Hepatocyte (in vitro differentiated cells): ENCODE measurements at regions not wholly inside any gene's neighbourhood (a gene's known extent, or its start where the extent isn't known, plus 50 kb on each side); places are given as distances from the start of the nearest gene placed in this dataset.
A peak's percentile ranks its signal among the peaks of the same experiment; 100 is the strongest.

Experiments used
- DNase-seq: peaks from one replicate; pipeline ENCODE4 v3.0.0-alpha.2; 2016; ENCODE audit warnings: low spot score
- H2AFZ ChIP-seq: fragments of 200-600 bp; sonication (generic); 2 replicates; pipeline ENCODE4 v1.6.0; 2016; ENCODE audit warnings: antibody characterized with exemption, mild to moderate bottlenecking
- H3K27ac ChIP-seq: fragments of 200-600 bp; sonication (generic); 2 replicates; pipeline ENCODE4 v1.5.1; 2016; ENCODE audit warnings: mild to moderate bottlenecking
- H3K27me3 ChIP-seq: fragments of 200-600 bp; sonication (generic); 2 replicates; pipeline ENCODE4 v1.6.1; 2016
- H3K36me3 ChIP-seq: fragments of 200-600 bp; sonication (generic); replicated peaks from 2 replicates; pipeline ENCODE4 v1.5.1; 2016; ENCODE audit warnings: low read depth; ENCODE audit not compliant: insufficient read depth
- H3K4me1 ChIP-seq: fragments of 200-600 bp; sonication (generic); 2 replicates; pipeline ENCODE4 v1.5.1; 2016; ENCODE audit warnings: mild to moderate bottlenecking, moderate library complexity; ENCODE audit not compliant: insufficient read depth
- H3K4me2 ChIP-seq: fragments of 200-600 bp; sonication (generic); 2 replicates; pipeline ENCODE4 v1.6.0; 2016
- H3K4me3 ChIP-seq: fragments of 200-600 bp; sonication (generic); 2 replicates; pipeline ENCODE4 v1.5.1; 2016; ENCODE audit warnings: mild to moderate bottlenecking
- H3K79me2 ChIP-seq: fragments of 200-600 bp; sonication (generic); 2 replicates; pipeline ENCODE4 v1.6.0; 2017; ENCODE audit warnings: mild to moderate bottlenecking
- H3K9me2 ChIP-seq: fragments of 200-600 bp; sonication (generic); replicated peaks from 2 replicates; pipeline ENCODE4 v1.6.0; 2017; ENCODE audit warnings: mild to moderate bottlenecking; ENCODE audit not compliant: insufficient read depth
- H3K9me3 ChIP-seq: fragments of 200-600 bp; sonication (generic); 2 replicates; pipeline ENCODE4 v1.5.1; 2016; ENCODE audit warnings: low read depth, mild to moderate bottlenecking
- H4K20me1 ChIP-seq: fragments of 200-600 bp; sonication (generic); 2 replicates; pipeline ENCODE4 v1.6.0; 2016; ENCODE audit warnings: mild to moderate bottlenecking; ENCODE audit not compliant: insufficient read depth, poor library complexity, severe bottlenecking
- CTCF ChIP-seq: fragments of 200-600 bp; sonication (generic); IDR thresholded peaks from 2 replicates; pipeline ENCODE4 v1.5.1; 2016; ENCODE audit warnings: antibody characterized with exemption, mild to moderate bottlenecking; ENCODE audit not compliant: poor library complexity
- EZH2 ChIP-seq: fragments of 200-600 bp; sonication (generic); IDR thresholded peaks from 2 replicates; pipeline ENCODE4 v1.6.1; 2016; ENCODE audit warnings: antibody characterized with exemption, mild to moderate bottlenecking, borderline replicate concordance
- EZH2phosphoT487 ChIP-seq: fragments of 200-600 bp; sonication (generic); IDR thresholded peaks from one replicate; pipeline ENCODE4 v1.6.1; 2018; ENCODE audit warnings: antibody characterized with exemption, mild to moderate bottlenecking, low read depth, moderate library complexity; ENCODE audit not compliant: unreplicated experiment, severe bottlenecking
- WGBS: methylation state at CpG from one replicate; pipeline ENCODE4 v1.1.6; 2016; ENCODE audit warnings: low lambda C conversion rate; ENCODE audit errors: missing lambda C conversion rate; 5-methylcytosine and 5-hydroxymethylcytosine counted together

- no peaks in the 10 kb centered on the region for H3K9me3 ChIP-seq
- H3K4me3 ChIP-seq, result no peak overlapping the region
- 83% methylated on average over 1 of the region's 1 CpG for WGBS
- no peaks in the 10 kb centered on the region for H3K79me2 ChIP-seq
- no peaks in the 10 kb centered on the region for H3K27me3 ChIP-seq
- H3K27ac ChIP-seq, result no peak overlapping the region
- DNase-seq, result no peak
- no peak overlapping the region for H3K4me2 ChIP-seq
- no peak for TF ChIP-seq EZH2
- no peak for TF ChIP-seq CTCF
- TF ChIP-seq EZH2phosphoT487, result no peak
- H3K36me3 ChIP-seq, result no peaks in the 10 kb centered on the region
- H3K4me1 ChIP-seq, result peaks cover 11% of the 10 kb centered on the region
- H3K9me2 ChIP-seq, result no peaks in the 10 kb centered on the region
- H4K20me1 ChIP-seq, result no peaks in the 10 kb centered on the region
- H2AFZ ChIP-seq, result no peak overlapping the region
Measured at GRCh38 chr1:189357317-189357716, 1120.3 kb downstream of the BRINP3 start.

GRCh38 chr1:189369612-189370011, 1108.1 kb downstream of the BRINP3 start:
- no peaks in the 10 kb centered on the region for H3K9me3 ChIP-seq
- H3K4me1 ChIP-seq, result peaks cover 7% of the 10 kb centered on the region
- H3K36me3 ChIP-seq, result no peaks in the 10 kb centered on the region
- H3K9me2 ChIP-seq, result no peaks in the 10 kb centered on the region
- H3K27ac ChIP-seq, result no peak overlapping the region
- no peaks in the 10 kb centered on the region for H4K20me1 ChIP-seq
- no peak overlapping the region for H3K4me3 ChIP-seq
- DNase-seq, result no peak
- no peak for TF ChIP-seq CTCF
- H2AFZ ChIP-seq, result peak overlapping the region; percentile 24
- H3K27me3 ChIP-seq, result no peaks in the 10 kb centered on the region
- H3K79me2 ChIP-seq, result no peaks in the 10 kb centered on the region
- peak overlapping the region; percentile 50 for H3K4me2 ChIP-seq

- no peak overlapping the region for H3K4me3 ChIP-seq
- H3K4me1 ChIP-seq, result no peaks in the 10 kb centered on the region
- H3K27me3 ChIP-seq, result no peaks in the 10 kb centered on the region
- TF ChIP-seq CTCF, result no peak
- TF ChIP-seq EZH2phosphoT487, result no peak
- no peaks in the 10 kb centered on the region for H3K36me3 ChIP-seq
- DNase-seq, result no peak
- no peak overlapping the region for H3K27ac ChIP-seq
- H3K4me2 ChIP-seq, result no peak overlapping the region
- WGBS, result 85% methylated on average over 3 of the region's 3 CpGs
- no peaks in the 10 kb centered on the region for H3K9me2 ChIP-seq
- no peak overlapping the region for H2AFZ ChIP-seq
- no peaks in the 10 kb centered on the region for H3K79me2 ChIP-seq
- no peaks in the 10 kb centered on the region for H4K20me1 ChIP-seq
- H3K9me3 ChIP-seq, result no peaks in the 10 kb centered on the region
Measured at GRCh38 chr1:189374816-189375215, 1102.8 kb downstream of the BRINP3 start.

GRCh38 chr1:189405419-189405818, 1072.2 kb downstream of the BRINP3 start:
- no peaks in the 10 kb centered on the region for H3K9me3 ChIP-seq
- no peak overlapping the region for H3K4me2 ChIP-seq
- no peaks in the 10 kb centered on the region for H3K27me3 ChIP-seq
- no peaks in the 10 kb centered on the region for H3K4me1 ChIP-seq
- H3K9me2 ChIP-seq, result no peaks in the 10 kb centered on the region
- H3K36me3 ChIP-seq, result no peaks in the 10 kb centered on the region
- WGBS, result 62% methylated on average over 1 of the region's 1 CpG
- TF ChIP-seq CTCF, result no peak
- TF ChIP-seq EZH2, result no peak
- no peak for TF ChIP-seq EZH2phosphoT487
- no peak overlapping the region for H3K27ac ChIP-seq
- no peak overlapping the region for H2AFZ ChIP-seq
- no peak for DNase-seq
- no peak overlapping the region for H3K4me3 ChIP-seq
- H4K20me1 ChIP-seq, result no peaks in the 10 kb centered on the region
- H3K79me2 ChIP-seq, result no peaks in the 10 kb centered on the region
